Left colon (tissue), 2 donors: ENCODE measurements at regions not wholly inside any gene's neighbourhood (a gene's known extent, or its start where the extent isn't known, plus 50 kb on each side); places are given as distances from the start of the nearest gene placed in this dataset.
"Not testable (repeated sequence)": the region's sequence is repeated elsewhere in the genome, so short reads cannot be mapped to it uniquely, and the experiment has no call there.

ENCODE experiments used
- ATAC-seq: fragments of 200-7000 bp; cut with Tn5 transposase; one replicate; pipeline ENCODE4 v1.9.1; 2020; ENCODE audit warnings: mild to moderate bottlenecking, moderate library complexity
- DNase-seq, 2 donors: peaks; one replicate each; pipeline ENCODE4 v3.0.0-alpha.2; 2020
- intact Hi-C, 2 donors: fragments of 100-400 bp; cut with DNase I in 1 of 2; cut with micrococcal nuclease in 1 of 2; formaldehyde crosslinking; loops; one replicate each; pipeline versions ENCODE4 v1.11.2 to v1.14.0; 2022; cut with DNase I, micrococcal nuclease
- donor health status: DM: no; HTN: no; CAD: no.
- donor health status: DM: yes; HTN: yes; CAD: no.

DNA sequence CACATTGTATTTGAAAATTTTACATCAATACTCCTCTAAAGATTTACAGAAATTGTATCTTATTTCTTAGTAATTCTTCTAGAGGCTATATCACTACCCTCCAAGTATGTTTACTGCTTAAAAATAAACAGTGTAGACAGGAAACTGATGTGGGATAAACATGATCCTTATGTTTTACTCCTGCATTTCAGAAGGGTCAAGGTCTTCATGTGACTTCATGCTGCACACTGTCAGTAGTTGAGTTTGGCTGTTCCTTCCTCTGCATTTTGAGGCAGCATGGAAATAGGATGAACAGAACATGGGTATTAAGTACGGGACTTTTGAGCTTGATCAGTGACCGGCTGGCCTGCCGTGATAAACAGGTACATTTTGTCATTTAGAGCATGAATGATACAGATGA lies 179.2 kb upstream of the FERMT1 start:
- ATAC-seq, result no peak
- intact Hi-C loops, result no loop called here

DNA sequence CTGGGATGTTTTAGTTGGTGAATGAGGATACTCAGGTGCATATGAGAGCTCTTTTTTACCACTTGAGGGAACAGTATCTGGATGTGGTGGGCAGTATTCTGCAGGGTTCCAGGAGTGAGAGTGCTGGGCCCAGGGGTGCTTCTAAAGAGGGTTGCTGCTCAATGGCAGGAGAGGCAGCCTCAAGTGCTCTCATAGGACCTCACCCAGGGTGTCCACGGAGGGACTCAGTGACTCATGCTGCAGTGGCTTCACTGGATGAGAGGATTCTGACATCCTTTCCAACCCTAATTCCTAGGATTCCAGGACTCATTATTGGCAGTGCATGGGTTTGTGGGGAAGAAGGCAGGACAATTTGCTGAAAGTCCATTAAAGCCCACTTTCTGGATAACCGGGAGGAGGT lies 176.6 kb upstream of the FERMT1 start:
- no peak for DNase-seq
- no peak for ATAC-seq
- intact Hi-C loops, result no loop called here

More for the DNA sequence above, 179.2 kb upstream of the FERMT1 start:
- no peak for DNase-seq

DNA sequence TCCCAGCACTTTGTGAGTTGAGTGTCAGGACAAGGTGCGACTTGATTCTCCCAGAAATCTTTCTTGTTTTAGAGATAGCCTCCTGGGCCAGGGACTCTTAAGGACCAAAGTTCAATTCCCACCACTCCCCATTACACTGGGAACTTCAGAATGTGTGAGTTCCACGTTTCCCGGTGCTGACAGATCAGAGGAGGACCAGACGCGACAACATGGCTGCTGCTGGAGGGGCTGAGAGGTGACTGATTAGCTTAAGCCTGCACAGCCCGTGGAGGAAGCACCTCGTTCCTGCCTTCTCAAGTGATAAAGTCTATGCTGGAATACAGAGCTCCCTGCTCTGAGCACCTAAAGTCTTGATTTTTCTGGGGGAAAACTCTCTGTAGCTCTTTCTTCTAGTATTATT lies 175.2 kb upstream of the FERMT1 start:
- intact Hi-C loops, result no loop called here
- no peak for DNase-seq
- ATAC-seq, result no peak

DNA sequence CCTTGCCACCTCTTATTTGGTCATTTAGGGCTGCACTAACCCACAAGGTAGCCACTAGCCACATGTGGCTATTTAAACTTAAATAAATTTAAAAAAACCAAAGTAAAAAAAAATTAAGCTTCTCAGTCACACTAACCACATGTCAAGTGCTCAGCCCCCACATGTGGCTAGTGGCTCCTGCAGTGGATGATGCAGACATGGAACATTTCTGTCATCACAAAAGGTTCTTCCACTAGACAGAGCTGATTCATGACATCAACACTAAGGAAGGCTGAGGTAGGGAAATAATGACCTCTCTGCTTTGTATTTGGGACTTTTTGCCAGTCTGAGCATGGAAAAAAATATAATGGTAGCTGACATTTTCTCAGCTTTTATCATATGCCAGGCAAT lies 173.0 kb upstream of the FERMT1 start:
- intact Hi-C loops, result no loop called here

DNA sequence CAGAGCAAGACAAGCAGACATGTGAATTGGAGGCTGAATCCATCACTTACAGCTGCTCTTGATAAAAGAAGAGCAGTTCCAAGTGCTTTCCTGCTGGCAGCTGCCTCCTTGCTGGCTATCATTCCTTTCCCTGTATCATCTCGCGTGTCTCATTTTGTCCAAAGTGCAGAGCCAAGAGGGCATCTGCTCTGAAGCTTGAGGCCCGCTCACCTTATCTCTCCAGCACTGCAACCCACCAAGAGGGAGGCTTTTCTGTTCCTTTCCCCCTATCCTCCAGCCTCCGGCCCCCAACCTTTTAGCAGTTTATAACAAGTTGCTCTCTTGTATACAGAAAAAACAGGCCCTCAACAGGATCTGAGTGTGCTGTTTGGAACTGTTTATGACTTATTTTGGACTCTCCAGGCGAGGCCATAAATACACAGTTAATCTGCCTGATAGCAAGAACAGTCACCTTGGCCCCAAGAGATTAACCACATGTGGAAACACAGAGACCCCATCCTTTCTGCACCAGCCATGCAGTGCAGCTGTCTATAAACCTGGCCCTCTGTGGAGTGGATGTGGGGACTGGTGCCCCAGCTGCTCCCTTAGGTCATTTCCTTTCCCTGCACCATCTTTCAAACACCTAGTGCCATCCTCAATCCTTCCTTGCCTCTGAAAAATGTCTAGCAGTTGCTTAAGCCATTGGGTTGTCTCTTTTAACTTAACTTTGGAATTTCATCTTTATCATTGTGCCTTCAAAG lies 172.5 kb upstream of the FERMT1 start:
- DNase-seq (no peak), ATAC-seq (no peak)
- intact Hi-C loops, result no loop called here

More for the DNA sequence above, 173.0 kb upstream of the FERMT1 start:
- DNase-seq (no peak), ATAC-seq (no peak)

DNA sequence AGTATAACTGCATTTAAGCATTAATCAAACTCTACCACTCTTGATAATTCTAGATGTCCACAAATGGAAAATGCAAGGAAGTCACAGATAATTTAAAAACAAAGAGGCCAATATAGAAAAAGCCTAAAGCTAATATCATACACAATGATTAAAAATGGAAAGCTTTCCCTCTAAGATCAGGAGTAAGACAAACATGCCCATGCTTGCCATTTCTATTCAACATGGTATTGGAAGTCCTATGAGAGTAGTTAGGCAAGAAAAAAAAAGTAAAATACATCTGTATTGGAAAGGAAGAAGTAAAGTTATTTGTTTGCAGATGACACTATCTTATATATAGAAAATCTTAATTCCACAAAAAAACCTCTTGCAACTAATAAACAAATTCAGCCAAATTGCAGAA lies 164.6 kb upstream of the FERMT1 start:
- intact Hi-C loops, result no loop called here
- ATAC-seq (no peak), DNase-seq (no peak)

DNA sequence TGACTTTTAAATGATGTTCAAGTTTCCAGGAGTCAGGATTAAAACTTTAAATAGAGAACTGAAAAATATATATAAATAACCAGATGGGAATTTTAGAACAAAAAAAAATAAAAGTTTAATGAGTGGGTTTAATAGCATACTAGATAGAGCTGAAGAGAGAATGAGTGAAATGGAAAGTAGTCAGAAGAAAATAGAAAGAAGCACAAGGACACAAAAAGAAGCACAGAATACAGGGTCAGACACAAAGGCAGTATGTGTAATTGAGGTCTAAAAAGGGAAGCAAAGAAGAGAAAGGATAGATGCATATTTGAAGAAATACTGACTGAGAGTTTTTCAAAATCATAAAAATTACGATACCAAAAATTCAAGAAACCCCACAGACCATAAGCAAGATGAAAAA lies 159.8 kb upstream of the FERMT1 start:
- ATAC-seq, result no peak
- DNase-seq, result no peak
- intact Hi-C loops, result no loop called here

DNA sequence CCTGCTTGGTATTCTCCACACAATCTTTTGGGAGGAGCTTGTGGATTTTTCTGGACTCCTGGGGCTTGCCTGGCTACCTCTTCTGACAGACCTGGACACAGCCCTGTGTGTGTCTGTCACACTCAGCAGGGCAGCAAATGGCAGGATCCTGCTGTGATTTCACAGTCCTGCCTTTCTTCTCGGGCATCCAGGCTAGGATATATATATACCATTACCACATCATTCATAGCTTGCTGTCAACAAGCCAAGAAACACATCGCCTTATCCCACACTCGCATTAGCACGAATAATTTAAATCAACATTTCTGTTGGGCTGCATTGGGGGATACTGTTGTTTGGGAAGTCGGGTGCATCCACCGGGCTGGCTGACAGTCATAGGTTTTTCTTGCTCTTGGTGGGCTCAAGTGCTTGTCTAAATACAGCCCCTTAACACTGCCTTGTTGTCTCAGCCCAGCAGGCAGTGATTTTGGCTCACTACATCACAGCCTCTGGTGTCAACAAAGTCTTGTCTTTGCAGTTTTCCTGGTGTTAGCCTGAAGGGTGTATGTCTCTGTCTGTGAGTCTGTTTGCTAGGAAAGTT lies 154.9 kb upstream of the FERMT1 start:
- intact Hi-C loops, result no loop called here
- ATAC-seq (no peak), DNase-seq (no peak)

DNA sequence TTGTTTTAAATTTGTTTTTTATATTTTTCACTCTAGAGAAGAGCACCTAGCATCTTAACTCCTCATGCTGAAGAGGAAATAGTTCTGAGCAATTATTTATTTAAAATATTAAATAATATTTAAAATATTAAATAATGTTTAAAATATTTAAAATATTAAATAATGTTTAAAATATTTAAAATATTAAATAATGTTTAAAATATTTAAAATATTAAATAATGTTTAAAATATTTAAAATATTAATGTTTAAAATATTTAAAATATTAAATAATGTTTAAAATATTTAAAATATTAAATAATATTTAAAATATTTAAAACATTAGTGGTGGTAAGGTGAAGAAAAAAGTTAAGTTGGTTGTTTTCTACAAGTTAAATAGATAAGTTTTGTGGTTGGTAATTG lies 147.6 kb upstream of the FERMT1 start:
- intact Hi-C loops, DNase-seq, ATAC-seq: not testable (repeated sequence)

DNA sequence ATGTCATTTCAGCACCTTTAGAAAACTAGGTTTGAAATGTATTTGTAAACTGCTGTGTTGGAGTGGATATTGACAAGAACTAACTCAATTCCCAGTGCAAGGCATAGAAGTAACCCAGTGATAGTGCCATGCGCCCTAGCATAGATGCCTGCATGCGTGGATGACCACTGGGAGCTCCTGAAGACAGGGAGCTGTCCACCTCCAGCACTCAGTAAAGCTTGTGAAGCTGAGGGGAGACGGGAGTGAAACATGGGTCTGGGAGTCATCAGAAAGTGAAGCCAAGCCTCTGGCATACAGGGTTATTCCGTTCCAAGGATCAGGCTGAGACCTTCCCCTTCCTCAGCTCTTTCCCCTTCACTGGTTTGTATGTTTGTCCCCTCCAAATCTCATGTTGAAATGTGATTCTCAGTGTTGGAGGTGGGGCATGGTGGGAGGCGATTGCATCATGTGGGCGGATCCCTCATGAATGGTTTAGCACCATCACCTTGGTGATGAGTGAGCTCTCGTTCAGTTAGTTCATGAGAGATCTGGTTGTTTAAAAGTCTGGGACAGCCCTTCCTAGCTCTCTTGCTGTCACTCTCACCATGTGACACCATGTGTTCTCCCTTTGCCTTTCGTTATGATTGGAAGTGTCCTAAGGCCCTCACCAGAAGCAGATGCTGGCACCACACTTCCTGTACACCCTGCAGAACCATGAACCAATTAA lies 146.5 kb upstream of the FERMT1 start:
- intact Hi-C loops, result no loop called here
- no peak for DNase-seq
- ATAC-seq, result no peak

DNA sequence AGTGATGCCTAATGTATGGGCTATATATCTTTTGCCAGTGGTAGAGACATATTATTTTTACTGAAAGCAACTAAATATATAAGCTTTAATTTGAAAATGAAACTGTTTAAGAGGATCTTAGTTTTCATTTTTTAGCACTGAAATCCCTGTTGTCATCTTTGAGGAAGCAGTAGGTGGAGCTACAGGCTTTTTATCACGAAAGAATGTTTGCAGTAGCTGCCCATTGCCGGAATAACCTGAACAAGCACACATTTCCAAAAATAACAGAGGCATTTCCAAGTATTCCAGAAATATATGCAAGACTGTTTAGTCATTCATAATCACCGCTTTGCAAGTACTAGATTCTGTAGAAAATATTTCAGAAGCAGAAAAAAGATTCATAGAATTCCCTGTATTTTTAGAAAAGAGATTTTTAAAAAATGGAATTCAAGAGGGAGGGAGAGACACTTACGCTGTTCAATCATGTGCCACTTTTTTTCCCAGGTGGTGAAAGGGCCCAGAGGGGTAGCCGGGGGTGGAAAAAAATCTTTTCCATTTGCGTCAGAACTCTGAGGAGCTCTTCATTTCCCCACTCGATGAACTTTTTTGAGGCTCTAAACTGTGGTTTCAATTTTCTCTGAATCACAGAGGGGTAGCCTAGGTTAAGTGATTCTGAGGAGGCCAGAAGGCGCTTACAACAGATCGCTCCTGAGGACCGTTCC lies 142.5 kb upstream of the FERMT1 start:
- no peak for ATAC-seq
- DNase-seq, result no peak
- intact Hi-C loops, result no loop called here

DNA sequence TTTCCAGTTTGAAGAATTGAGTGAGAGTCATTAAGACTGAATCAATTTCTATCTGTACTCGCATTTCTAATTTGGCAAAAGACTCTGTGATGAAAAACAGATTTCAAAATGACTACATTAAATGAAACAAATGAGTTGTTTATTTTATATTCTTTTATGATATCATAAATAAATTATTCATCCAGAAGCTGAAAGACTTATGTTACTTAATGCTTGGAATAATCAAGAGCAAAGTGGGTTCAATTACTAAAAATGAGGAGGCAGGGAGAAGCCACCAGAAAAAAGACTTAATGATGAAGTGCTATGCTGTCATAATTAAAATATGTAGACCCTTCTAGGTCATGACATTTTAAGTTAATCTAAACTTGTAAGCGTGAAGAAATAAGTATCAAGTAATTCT lies 130.6 kb upstream of the FERMT1 start:
- DNase-seq (no peak), ATAC-seq (no peak)
- intact Hi-C loops, result no loop called here

DNA sequence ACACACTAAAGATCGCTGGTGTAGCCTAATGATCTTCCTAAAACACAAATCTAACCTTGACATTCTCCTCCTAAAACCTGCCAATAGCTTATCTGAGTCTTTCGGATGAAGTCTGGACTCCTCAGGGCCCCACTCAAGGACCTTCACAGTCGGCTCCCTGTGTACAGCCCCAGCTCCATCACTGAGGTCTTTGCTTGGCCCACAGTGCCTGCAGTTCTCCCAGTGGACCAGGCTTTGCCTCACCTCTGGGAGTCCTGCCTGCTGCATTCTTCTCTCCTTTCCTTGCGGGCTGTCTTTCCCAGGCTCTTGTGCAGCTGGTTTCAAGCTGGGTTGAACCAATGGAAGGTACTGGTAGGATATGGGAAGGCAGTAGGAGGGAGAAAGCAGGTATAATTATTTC lies 122.6 kb upstream of the FERMT1 start:
- no peak for ATAC-seq
- DNase-seq, result no peak
- intact Hi-C loops, result no loop called here

DNA sequence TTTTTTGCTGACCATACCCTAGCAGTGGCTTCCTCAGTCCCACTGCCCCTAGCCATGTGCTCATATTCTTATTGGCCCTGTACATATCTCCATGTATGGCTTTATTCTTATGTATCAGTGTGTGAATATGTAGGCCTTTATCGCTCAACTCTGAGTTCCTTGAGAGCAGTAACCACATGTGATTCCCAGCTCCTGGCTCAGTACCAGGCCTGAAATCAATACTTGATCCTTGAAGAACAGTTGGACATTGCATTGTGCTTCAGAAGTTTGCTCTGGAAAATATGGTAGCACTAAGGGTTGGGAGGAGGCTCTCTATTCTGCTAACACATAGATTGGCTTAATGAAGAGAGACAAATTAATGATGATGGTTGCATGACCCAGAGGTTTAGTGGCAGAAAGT lies 118.8 kb upstream of the FERMT1 start:
- DNase-seq (no peak), ATAC-seq (no peak)
- intact Hi-C loops, result no loop called here

DNA sequence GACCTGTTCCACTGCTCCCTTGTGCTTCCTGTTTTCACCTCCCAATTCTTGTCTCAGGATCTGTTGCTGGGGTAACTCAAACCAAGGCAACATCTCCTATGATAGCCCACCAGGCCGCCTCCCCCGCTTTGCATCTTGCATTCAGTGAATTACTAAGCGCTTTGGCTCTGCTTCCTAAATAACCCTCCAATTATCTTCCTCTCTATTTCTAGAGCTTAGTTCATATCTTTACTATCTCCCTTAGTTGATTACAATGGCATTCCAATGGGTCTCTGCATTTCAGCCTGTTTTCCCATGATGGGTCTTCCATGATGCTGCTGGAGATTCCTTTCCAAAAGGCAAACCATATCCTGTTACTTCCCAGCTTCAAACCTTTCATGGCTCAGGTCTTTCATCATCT lies 117.2 kb upstream of the FERMT1 start:
- DNase-seq, result no peak
- intact Hi-C loops, result no loop called here
- no peak for ATAC-seq

DNA sequence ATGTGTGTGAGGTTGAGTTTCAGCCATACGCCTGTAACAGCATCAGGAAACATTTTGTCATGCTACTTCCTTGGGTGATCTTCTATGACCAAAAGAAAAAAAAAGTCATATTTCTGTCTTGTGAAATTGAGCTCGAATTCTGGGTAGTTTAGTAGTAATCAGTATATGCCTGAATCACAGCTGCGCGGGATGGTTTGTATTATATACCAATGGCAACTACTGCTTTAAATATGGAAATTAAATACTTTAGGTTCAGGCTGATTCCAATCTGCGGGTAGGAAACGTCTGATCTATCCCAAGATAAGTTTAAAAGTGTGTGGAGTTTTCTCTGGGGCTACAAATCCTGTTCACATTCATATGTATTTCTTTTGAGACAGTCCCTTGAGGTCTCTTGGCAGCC lies 115.6 kb upstream of the FERMT1 start:
- intact Hi-C loops, result no loop called here
- DNase-seq, result no peak
- no peak for ATAC-seq

DNA sequence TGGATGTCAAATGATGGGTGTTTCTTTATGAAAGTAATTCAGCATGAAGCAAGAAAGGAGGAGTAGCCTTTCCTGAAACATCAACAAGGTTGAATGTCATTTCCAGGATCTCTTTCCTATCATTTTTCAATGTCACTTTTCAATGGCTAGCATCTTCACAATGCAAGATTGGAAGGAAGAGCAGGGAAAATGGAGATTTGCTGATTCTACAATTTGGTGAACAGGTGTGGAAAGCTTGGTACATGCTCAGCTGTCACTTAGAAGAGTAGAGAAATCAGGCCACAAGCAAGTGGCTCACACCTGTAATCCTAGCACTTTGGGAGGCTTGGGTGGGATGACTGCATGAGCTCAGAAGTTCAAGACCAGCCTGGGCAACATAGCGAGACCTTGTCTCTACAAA lies 112.7 kb upstream of the FERMT1 start:
- no peak for DNase-seq
- no peak for ATAC-seq
- intact Hi-C loops, result no loop called here

DNA sequence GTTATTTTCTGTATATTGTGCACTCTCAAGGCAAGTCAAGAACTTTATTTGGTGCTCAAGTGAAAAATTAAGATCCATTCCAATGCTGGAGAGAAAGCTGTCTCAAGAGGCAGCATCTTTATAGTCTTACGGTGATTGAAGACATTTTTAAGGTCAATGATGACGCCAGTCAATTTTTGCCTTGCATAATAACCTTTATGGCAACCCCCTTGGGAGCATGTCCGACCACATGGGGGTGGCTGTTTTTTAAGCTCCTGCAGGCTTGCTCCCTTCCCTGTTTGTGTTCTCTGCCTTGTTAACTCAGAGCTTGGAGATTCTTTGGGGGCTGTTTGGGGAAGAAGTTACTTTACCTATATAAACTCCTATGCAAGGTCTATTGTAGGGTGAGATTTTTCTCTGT lies 109.6 kb upstream of the FERMT1 start:
- DNase-seq (no peak), ATAC-seq (no peak)
- intact Hi-C loops, result no loop called here

DNA sequence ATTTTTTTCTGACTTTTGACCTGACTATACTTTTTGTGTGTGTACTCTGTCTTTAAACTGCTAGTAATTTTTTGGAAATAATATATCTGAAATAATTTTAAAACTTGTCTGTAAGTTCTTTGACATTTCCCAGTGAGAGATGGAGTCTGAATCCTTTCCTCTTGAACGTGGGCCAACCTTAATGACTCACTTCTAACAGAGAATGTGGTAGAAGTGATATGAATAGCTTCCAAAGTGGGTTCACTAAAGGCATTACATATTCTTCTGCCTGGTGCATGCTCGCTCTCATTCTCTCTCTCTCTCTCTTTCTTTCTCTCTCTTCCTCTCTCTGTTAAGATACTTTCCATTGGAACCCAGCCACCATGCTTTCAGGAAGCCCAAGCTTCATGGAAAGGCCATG lies 108.7 kb upstream of the FERMT1 start:
- ATAC-seq (no peak), DNase-seq (no peak)
- intact Hi-C loops, result no loop called here

DNA sequence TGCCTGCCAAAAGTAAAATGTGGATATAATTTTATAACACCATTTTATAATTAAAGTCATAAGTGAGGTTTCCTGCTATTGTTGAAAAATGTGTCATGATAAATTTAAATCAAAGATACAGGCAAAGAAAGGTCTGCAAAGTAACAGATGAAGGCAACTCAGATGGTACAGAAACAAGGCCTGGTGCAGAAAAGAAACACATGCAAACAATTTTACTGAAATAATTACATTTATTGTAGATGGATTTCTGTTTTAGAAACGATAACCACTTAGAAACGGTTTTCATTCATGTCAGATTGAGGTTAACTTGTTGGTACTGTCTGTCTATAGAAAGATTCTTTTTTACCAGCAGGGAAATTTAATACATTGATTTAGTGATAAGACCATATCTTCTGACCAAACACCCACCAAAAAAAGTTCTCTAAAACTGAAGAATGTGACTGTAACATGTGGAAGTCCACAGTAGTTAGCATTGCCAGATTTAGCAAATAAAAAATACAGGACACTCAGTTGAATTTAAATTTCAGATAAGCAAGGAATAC lies 105.5 kb upstream of the FERMT1 start:
- ATAC-seq (no peak), DNase-seq (no peak)
- intact Hi-C loops, result no loop called here
